Small intestine (tissue), 7 donors: ENCODE measurements at regions not wholly inside any gene's neighbourhood (a gene's known extent, or its start where the extent isn't known, plus 50 kb on each side); places are given as distances from the start of the nearest gene placed in this dataset.

Experiments used
- DNase-seq, 2 donors: peaks; one replicate each; pipeline versions ENCODE4 v3.0.0 to v3.0.0-alpha.2; 2013
- FAIRE-seq: peaks from 2 replicates; lab custom pipeline; 2012; peaks lifted over from hg19 to GRCh38; lab: Jason Lieb, UNC
- H3K27ac ChIP-seq, 3 donors: one replicate each; pipeline ENCODE4 v1.5.1; 2013; ENCODE audit warnings: low read length in 2 of 3, mild to moderate bottlenecking in 2 of 3, control low read depth in 1 of 3, inconsistent platforms in 1 of 3, low read depth in 1 of 3, moderate library complexity in 1 of 3
- H3K27me3 ChIP-seq, 3 donors: one replicate each; pipeline ENCODE4 v1.6.1; 2013; ENCODE audit warnings: low read length in 3 of 3, inconsistent platforms in 1 of 3; ENCODE audit not compliant: control insufficient read depth in 3 of 3, insufficient read depth in 3 of 3
- H3K36me3 ChIP-seq, 3 donors: one replicate each; pipeline ENCODE4 v1.6.1; 2013; ENCODE audit warnings: low read length in 3 of 3, inconsistent platforms in 1 of 3, low read depth in 1 of 3, mild to moderate bottlenecking in 1 of 3, moderate library complexity in 1 of 3; ENCODE audit not compliant: control insufficient read depth in 3 of 3, insufficient read depth in 2 of 3
- H3K4me1 ChIP-seq, 3 donors: one replicate each; pipeline ENCODE4 v1.6.1; 2013; ENCODE audit warnings: low read length in 2 of 3, inconsistent platforms in 1 of 3, low read depth in 1 of 3, mild to moderate bottlenecking in 1 of 3, moderate library complexity in 1 of 3; ENCODE audit not compliant: control insufficient read depth in 3 of 3, insufficient read depth in 2 of 3
- H3K4me3 ChIP-seq, 3 donors: one replicate each; pipeline ENCODE4 v1.5.1; 2013; ENCODE audit warnings: low read length in 3 of 3, control low read depth in 1 of 3, inconsistent platforms in 1 of 3, low read depth in 1 of 3, mild to moderate bottlenecking in 1 of 3, moderate library complexity in 1 of 3
- H3K9me3 ChIP-seq, 2 donors: one replicate each; pipeline ENCODE4 v1.6.1; 2013; ENCODE audit warnings: low read depth in 1 of 2, low read length in 1 of 2; ENCODE audit not compliant: control insufficient read depth in 2 of 2, insufficient read depth in 1 of 2
- WGBS, 3 donors: extraction: QIAGEN DNeasy Blood & Tissue Kit; methylation state at CpG; one replicate each; pipeline ENCODE4 v1.1.7; 2013; 5-methylcytosine and 5-hydroxymethylcytosine counted together
- donor health status: healthy with polysubstance abuse.
- donor health status: control.
- donor health status: control.
- donor health status: Bipolar disorder and iron deficiency.
- donor health status: healthy.

- DNase-seq (no peak), FAIRE-seq (no peak)
- WGBS, 3 donors = 73 to 85% (median 73%) methylated on average over 1 of the region's 1 CpG
- Histone ChIP-seq H3K27ac (no peak overlapping the region), H3K9me3 (no peaks in the 10 kb centered on the region), H3K36me3 (no peaks in the 10 kb centered on the region), H3K4me3 (no peak overlapping the region), H3K27me3 (no peaks in the 10 kb centered on the region), H3K4me1 (no peaks in the 10 kb centered on the region)
Measured at GRCh38 chr3:153090973-153091372, 71.1 kb upstream of the RAP2B start.

DNA sequence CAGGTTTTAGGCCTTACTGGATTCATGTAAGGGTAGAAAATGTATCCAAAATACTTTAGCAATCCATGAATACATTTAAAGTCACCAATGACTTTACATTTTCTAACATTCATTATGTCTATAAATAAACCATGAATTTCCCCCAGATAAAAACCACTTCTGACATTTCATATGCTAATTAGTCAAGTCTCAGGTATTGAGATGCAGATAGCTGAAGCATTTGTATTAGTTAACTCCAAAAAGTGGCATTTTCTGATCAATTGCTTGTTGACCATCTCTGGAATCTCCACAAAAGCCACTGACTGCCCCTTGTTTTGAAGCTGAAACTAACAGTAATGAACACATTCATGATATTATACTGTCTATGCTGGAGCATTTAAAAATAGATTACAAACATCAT lies 68.4 kb upstream of the RAP2B start:
- Histone ChIP-seq H3K27me3 (no peaks in the 10 kb centered on the region), H3K4me3 (no peak overlapping the region), H3K4me1 (no peaks in the 10 kb centered on the region), H3K27ac (no peak overlapping the region), H3K9me3 (peaks cover 0 to 3% of the 10 kb centered on the region in 2 donors), H3K36me3 (no peaks in the 10 kb centered on the region)
- DNase-seq (no peak), FAIRE-seq (no peak)

GRCh38 chr3:153094386-153094785 lies 67.6 kb upstream of the RAP2B start:
- no peak overlapping the region for H3K27ac ChIP-seq
- 64 to 72% (median 71%) methylated on average over 1 of the region's 1 CpG for WGBS, 3 donors

GRCh38 chr3:153095441-153095840 lies 66.6 kb upstream of the RAP2B start:
- no peaks in the 10 kb centered on the region for H3K36me3 ChIP-seq
- peak in 1 of 2 donors; percentile 7 for DNase-seq
- H3K9me3 ChIP-seq = peaks cover 0 to 3% of the 10 kb centered on the region in 2 donors
- FAIRE-seq = no peak
- H3K27ac ChIP-seq = no peak overlapping the region
- no peaks in the 10 kb centered on the region for H3K27me3 ChIP-seq
- no peak overlapping the region for H3K4me3 ChIP-seq
- WGBS, 3 donors = 41 to 83% (median 83%) methylated on average over 1 of the region's 1 CpG
- no peaks in the 10 kb centered on the region for H3K4me1 ChIP-seq

More at GRCh38 chr3:153094386-153094785, 67.6 kb upstream of the RAP2B start:
- FAIRE-seq (no peak), DNase-seq (no peak)
- Histone ChIP-seq H3K27me3 (no peaks in the 10 kb centered on the region), H3K4me3 (no peak overlapping the region), H3K36me3 (no peaks in the 10 kb centered on the region), H3K4me1 (no peaks in the 10 kb centered on the region), H3K9me3 (peaks cover 0 to 3% of the 10 kb centered on the region in 2 donors)

DNA sequence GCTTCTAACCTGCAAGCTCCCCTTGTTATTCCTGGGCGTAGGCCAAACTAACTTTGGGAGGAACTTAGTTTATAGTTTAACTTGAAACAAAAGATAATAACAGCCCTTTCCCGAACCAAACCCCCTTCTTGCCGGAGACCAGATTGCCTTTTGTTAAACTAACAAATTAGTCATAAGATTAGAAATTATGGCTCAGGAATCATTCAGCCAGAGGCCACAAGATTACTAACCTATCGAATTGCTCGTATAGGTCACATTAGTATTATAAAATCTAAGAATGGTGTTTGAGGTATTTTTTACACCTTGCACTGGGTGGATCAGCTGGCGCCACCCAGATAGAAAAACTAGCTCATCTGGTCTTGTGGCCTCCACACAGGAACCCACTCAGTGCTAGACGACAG lies 65.3 kb upstream of the RAP2B start:
- Histone ChIP-seq H3K4me3 (no peak overlapping the region), H3K36me3 (no peaks in the 10 kb centered on the region), H3K9me3 (peaks cover 0 to 3% of the 10 kb centered on the region in 2 donors), H3K4me1 (no peaks in the 10 kb centered on the region), H3K27me3 (no peaks in the 10 kb centered on the region), H3K27ac (no peak overlapping the region)
- FAIRE-seq (no peak), DNase-seq (peak; percentile 31 to 57)
- 16 to 54% (median 39%) methylated on average over 6 to 7 of the region's 7 CpGs for whole genome bisulfite sequencing, 3 donors

DNA sequence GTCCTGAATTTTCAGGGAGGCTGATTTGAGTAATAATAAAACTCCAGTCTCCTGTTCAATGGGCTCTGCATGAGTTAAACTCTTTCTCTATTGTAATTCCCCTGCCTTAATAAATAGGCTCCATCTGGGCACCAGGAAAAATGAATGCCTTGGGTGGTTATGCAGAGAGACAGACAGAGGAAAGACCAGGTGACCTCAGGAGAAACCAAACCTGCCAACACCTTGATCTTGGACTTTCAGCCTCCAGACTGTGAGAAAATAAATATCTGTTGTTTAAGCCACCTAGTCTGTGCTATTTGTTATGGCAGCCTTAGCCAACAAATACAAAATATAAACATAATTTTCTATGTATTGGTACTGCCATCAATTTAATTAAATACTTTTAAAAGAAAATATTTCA lies 64.8 kb upstream of the RAP2B start:
- Histone ChIP-seq H3K9me3 (peaks cover 0 to 3% of the 10 kb centered on the region in 2 donors), H3K27me3 (no peaks in the 10 kb centered on the region), H3K4me3 (no peak overlapping the region), H3K27ac (no peak overlapping the region), H3K4me1 (no peaks in the 10 kb centered on the region), H3K36me3 (no peaks in the 10 kb centered on the region)
- FAIRE-seq (no peak), DNase-seq (peak in 1 of 2 donors; percentile 8)

GRCh38 chr3:153099131-153099530 lies 62.9 kb upstream of the RAP2B start:
- H3K27me3 ChIP-seq = no peaks in the 10 kb centered on the region
- FAIRE-seq = no peak
- peaks cover 0 to 3% of the 10 kb centered on the region in 2 donors for H3K9me3 ChIP-seq
- peak; percentile 32 to 41 for DNase-seq
- no peak overlapping the region for H3K4me3 ChIP-seq
- H3K27ac ChIP-seq = no peak overlapping the region
- WGBS, 3 donors = 41 to 72% (median 67%) methylated on average over 9 of the region's 9 CpGs
- no peaks in the 10 kb centered on the region for H3K36me3 ChIP-seq
- no peaks in the 10 kb centered on the region for H3K4me1 ChIP-seq

DNA sequence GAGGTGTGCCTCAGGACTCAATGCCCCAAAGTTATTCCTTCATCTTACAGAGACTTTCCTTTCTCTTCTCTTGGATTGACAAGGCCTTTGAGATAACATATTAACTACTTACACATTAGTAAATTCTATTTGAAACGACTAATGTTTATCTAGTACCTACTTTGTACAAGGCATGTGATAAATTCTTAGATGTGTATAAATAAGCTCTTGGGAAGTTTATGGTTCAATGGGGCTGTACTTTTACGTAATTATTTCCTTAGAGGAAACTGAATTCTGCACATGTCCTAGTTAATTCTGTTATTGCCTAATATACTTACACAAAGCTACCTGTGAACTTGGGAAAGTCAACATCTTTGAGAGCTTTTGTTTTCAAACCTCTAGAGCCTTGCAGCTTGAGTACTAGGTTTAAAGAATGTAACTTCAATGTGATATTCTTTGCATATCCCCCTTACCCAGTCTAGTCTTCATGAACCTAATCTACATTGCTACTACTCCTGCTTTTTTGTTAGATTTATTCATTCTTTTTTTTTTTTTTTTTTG lies 58.5 kb upstream of the RAP2B start:
- no peaks in the 10 kb centered on the region for H3K9me3 ChIP-seq
- WGBS, 3 donors = 19 to 40% (median 28%) methylated on average over 2 of the region's 2 CpGs
- DNase-seq = peak in 1 of 2 donors; percentile 25
- no peaks in the 10 kb centered on the region for H3K4me1 ChIP-seq
- no peaks in the 10 kb centered on the region for H3K36me3 ChIP-seq
- no peaks in the 10 kb centered on the region for H3K27me3 ChIP-seq
- FAIRE-seq = no peak
- no peak overlapping the region for H3K4me3 ChIP-seq
- no peak overlapping the region for H3K27ac ChIP-seq

DNA sequence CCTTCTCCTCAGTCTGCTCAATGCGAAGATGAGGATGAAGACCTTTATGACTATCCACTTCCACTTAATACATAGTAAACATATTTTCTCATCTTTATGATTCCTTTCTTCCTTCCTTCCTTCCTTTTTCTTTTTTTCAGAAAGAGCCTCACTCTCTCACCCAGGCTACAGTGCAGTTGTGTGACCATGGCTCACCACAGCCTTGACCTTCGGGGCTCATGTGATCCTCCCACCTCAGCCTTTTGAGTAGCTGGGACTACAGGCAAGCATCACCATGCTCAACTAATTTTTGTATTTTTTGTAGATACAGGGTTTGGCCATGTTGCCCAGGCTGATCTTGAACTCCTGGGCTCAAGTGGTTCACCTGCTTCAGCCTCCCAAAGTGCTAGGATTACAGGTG lies 52.0 kb upstream of the RAP2B start:
- H3K9me3 ChIP-seq = no peaks in the 10 kb centered on the region
- no peak for DNase-seq
- 80 to 96% (median 91%) methylated on average over 2 of the region's 2 CpGs for WGBS, 3 donors
- no peaks in the 10 kb centered on the region for H3K36me3 ChIP-seq
- H3K27ac ChIP-seq = no peak overlapping the region
- H3K27me3 ChIP-seq = no peaks in the 10 kb centered on the region
- H3K4me1 ChIP-seq = no peaks in the 10 kb centered on the region
- no peak overlapping the region for H3K4me3 ChIP-seq
- FAIRE-seq = no peak
